ENCODE measurements at regions not wholly inside any gene's neighbourhood (a gene's known extent, or its start where the extent isn't known, plus 50 kb on each side); places are given as distances from the start of the nearest gene placed in this dataset.
"Not testable (repeated sequence)": the region's sequence is repeated elsewhere in the genome, so short reads cannot be mapped to it uniquely, and the experiment has no call there.

DNA sequence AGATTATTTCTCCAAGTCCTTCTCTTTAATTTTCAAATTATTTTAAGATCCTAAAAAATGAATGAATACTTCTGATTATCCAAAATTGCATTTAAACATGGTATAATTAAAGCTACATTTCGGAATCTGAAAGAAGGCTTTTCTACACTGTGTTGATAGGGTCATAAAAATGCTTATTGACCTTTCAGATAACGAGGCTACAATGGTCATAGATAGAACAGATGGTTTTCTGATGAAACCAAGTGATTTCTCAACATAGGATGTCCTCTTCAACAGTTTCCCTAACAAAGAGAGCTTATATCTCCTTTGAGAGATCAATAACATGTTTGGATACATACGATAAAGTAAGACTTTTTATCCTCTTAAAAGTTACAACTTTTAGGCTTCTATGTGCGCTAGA, 201.1 kb downstream of the PTH2R start:
- no peak for DNase-seq (ENCODE audit: low read depth in 2 of 2)

DNA sequence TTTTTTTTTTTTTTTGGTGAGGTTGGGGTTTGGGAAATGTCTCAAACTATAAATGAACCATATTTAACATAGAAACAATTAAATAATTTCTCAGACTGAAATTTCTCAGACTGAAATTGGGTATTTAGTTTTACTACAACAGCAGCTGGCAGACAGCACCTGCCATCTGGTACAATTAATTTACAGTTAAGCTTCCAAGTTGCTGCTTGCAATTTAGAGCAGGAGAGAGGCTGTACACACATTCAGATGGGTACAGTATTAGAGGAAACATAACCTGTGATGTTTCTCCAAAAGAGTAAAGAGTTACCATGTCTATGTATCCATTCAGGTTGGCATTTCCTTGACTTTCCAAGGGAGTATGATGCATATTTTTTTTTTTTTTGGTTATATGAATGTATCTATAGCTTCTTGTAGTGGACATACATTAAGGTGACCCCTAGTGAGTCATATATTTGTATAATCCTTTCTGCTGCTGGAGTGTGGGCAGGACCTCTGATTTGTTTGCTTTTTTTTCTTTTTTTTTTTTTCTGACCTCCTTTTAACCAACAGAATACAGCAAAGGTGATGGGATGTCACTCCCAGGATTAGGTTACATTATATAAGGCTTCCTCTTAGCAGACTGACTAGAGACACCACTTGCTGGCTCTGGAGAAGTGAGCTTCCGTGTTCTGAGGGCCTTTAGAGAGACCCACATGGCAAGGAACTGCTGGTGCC, 201.7 kb downstream of the PTH2R start:
- Histone ChIP-seq H3K27me3 (ENCODE audit: control insufficient read depth, insufficient read depth, low read length) (no peaks in the 10 kb centered on the region), H3K4me1 (ENCODE audit: control insufficient read depth, extremely low read depth, insufficient read depth, low read length) (no peaks in the 10 kb centered on the region), H2AFZ (ENCODE audit: low read length) (no peak overlapping the region), H3K36me3 (ENCODE audit: control insufficient read depth, insufficient read depth, low read length) (no peaks in the 10 kb centered on the region), H3K79me2 (ENCODE audit: control insufficient read depth, insufficient read depth, low read length) (no peaks in the 10 kb centered on the region), H3K4me3 (replicated peaks in 1 of 4; ENCODE audit: control extremely low read depth in 1 of 4, insufficient read depth in 1 of 4, low read depth in 3 of 4, low read length in 4 of 4) (no peak overlapping the region), H3K9me3 (ENCODE audit: control insufficient read depth, insufficient read depth, low read depth, low read length) (no peaks in the 10 kb centered on the region), H3K27ac (ENCODE audit: insufficient read depth, low read length) (no peak overlapping the region), H3K9ac (ENCODE audit: insufficient read depth, low read length) (no peak overlapping the region), H3K4me2 (ENCODE audit: extremely low read depth, insufficient read depth, low read length) (no peak overlapping the region), H4K20me1 (ENCODE audit: control insufficient read depth, extremely low read depth, insufficient read depth, low read length) (no peaks in the 10 kb centered on the region)
- no peak for DNase-seq (ENCODE audit: low read depth in 2 of 2)
- TF ChIP-seq EZH2 (IDR thresholded peaks at IDR 0.05; ENCODE audit: low read length, missing control alignments) = no peak
- no peak for TF ChIP-seq CTCF (conservative IDR thresholded peaks at IDR 0.05 in 1 of 2, IDR thresholded peaks at IDR 0.05 in 1 of 2; ENCODE audit: low read depth in 1 of 2, low read length in 2 of 2)

More for the DNA sequence above, 201.1 kb downstream of the PTH2R start:
- Histone ChIP-seq H3K79me2 (ENCODE audit: control insufficient read depth, insufficient read depth, low read length) (no peaks in the 10 kb centered on the region), H3K36me3 (ENCODE audit: control insufficient read depth, insufficient read depth, low read length) (no peaks in the 10 kb centered on the region), H3K9me3 (ENCODE audit: control insufficient read depth, insufficient read depth, low read depth, low read length) (no peaks in the 10 kb centered on the region), H3K27me3 (ENCODE audit: control insufficient read depth, insufficient read depth, low read length) (no peaks in the 10 kb centered on the region), H3K4me3 (replicated peaks in 1 of 4; ENCODE audit: control extremely low read depth in 1 of 4, insufficient read depth in 1 of 4, low read depth in 3 of 4, low read length in 4 of 4) (no peak overlapping the region), H3K9ac (ENCODE audit: insufficient read depth, low read length) (no peak overlapping the region), H2AFZ (ENCODE audit: low read length) (no peak overlapping the region), H3K27ac (ENCODE audit: insufficient read depth, low read length) (no peak overlapping the region), H3K4me2 (ENCODE audit: extremely low read depth, insufficient read depth, low read length) (no peak overlapping the region), H3K4me1 (ENCODE audit: control insufficient read depth, extremely low read depth, insufficient read depth, low read length) (no peaks in the 10 kb centered on the region), H4K20me1 (ENCODE audit: control insufficient read depth, extremely low read depth, insufficient read depth, low read length) (no peaks in the 10 kb centered on the region)
- TF ChIP-seq CTCF (conservative IDR thresholded peaks at IDR 0.05 in 1 of 2, IDR thresholded peaks at IDR 0.05 in 1 of 2; ENCODE audit: low read depth in 1 of 2, low read length in 2 of 2) = no peak
- no peak for TF ChIP-seq EZH2 (IDR thresholded peaks at IDR 0.05; ENCODE audit: low read length, missing control alignments)

DNA sequence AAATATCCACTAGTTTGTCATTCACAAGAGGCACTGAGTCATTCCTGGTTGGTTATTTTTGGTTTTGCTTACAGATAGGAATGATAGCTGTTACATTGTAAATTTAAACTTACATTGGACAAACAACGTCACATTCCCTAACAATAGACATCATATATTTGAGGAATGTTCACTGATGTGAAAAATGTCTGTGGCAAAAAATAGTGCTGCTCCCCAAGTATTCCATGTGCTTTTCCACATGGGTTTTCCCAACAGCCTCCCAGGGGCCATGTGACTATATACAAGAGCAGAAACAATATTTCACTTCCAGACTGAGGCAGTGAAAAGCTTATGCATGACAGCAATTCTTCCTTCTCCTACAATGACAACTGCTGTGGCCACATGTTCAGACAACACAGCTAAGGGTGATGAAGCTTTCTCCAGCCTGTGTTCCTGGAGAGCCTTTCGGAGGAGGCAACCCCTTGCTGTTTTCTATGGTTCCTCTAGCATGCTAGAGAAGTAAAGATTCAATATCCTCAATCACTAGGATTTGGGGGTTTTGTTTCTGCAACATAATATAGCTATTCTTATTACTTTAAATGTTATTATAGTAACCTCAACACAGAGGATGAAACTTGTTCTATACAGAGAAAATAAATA, 202.7 kb downstream of the PTH2R start:
- H4K20me1 ChIP-seq (ENCODE audit: control insufficient read depth, extremely low read depth, insufficient read depth, low read length) = no peaks in the 10 kb centered on the region
- H3K9ac ChIP-seq (ENCODE audit: insufficient read depth, low read length) = no peak overlapping the region
- TF ChIP-seq EZH2 (IDR thresholded peaks at IDR 0.05; ENCODE audit: low read length, missing control alignments) (no peak), CTCF (conservative IDR thresholded peaks at IDR 0.05 in 1 of 2, IDR thresholded peaks at IDR 0.05 in 1 of 2; ENCODE audit: low read depth in 1 of 2, low read length in 2 of 2) (no peak)
- H3K36me3 ChIP-seq (ENCODE audit: control insufficient read depth, insufficient read depth, low read length) = no peaks in the 10 kb centered on the region
- no peaks in the 10 kb centered on the region for H3K79me2 ChIP-seq (ENCODE audit: control insufficient read depth, insufficient read depth, low read length)
- no peak overlapping the region for H3K4me2 ChIP-seq (ENCODE audit: extremely low read depth, insufficient read depth, low read length)
- no peak for DNase-seq (ENCODE audit: low read depth in 2 of 2)
- no peak overlapping the region for H3K27ac ChIP-seq (ENCODE audit: insufficient read depth, low read length)
- no peak overlapping the region for H3K4me3 ChIP-seq (replicated peaks in 1 of 4; ENCODE audit: control extremely low read depth in 1 of 4, insufficient read depth in 1 of 4, low read depth in 3 of 4, low read length in 4 of 4)
- H2AFZ ChIP-seq (ENCODE audit: low read length) = no peak overlapping the region
- no peaks in the 10 kb centered on the region for H3K9me3 ChIP-seq (ENCODE audit: control insufficient read depth, insufficient read depth, low read depth, low read length)
- H3K4me1 ChIP-seq (ENCODE audit: control insufficient read depth, extremely low read depth, insufficient read depth, low read length) = no peaks in the 10 kb centered on the region
- no peaks in the 10 kb centered on the region for H3K27me3 ChIP-seq (ENCODE audit: control insufficient read depth, insufficient read depth, low read length)

- H2AFZ ChIP-seq (ENCODE audit: low read length); H3K27ac ChIP-seq (ENCODE audit: insufficient read depth, low read length); H3K27me3 ChIP-seq (ENCODE audit: control insufficient read depth, insufficient read depth, low read length); H3K36me3 ChIP-seq (ENCODE audit: control insufficient read depth, insufficient read depth, low read length); H4K20me1 ChIP-seq (ENCODE audit: control insufficient read depth, extremely low read depth, insufficient read depth, low read length); H3K4me2 ChIP-seq (ENCODE audit: extremely low read depth, insufficient read depth, low read length); DNase-seq (ENCODE audit: low read depth in 2 of 2); H3K9me3 ChIP-seq (ENCODE audit: control insufficient read depth, insufficient read depth, low read depth, low read length); H3K4me3 ChIP-seq (replicated peaks in 1 of 4; ENCODE audit: control extremely low read depth in 1 of 4, insufficient read depth in 1 of 4, low read depth in 3 of 4, low read length in 4 of 4); H3K9ac ChIP-seq (ENCODE audit: insufficient read depth, low read length); H3K4me1 ChIP-seq (ENCODE audit: control insufficient read depth, extremely low read depth, insufficient read depth, low read length); H3K79me2 ChIP-seq (ENCODE audit: control insufficient read depth, insufficient read depth, low read length): not testable (repeated sequence)
These were observed 209.1 kb downstream of the PTH2R start for GRCh38 chr2:208615675-208616074.
